CD4-positive, alpha-beta T cell (primary cell): ENCODE measurements at regions not wholly inside any gene's neighbourhood (a gene's known extent, or its start where the extent isn't known, plus 50 kb on each side); places are given as distances from the start of the nearest gene placed in this dataset.
A peak's percentile ranks its signal among the peaks of the same experiment; 100 is the strongest.
"Not testable (repeated sequence)": the region's sequence is repeated elsewhere in the genome, so short reads cannot be mapped to it uniquely, and the experiment has no call there.

Experiments used
- ATAC-seq: fragments of 200-7000 bp; cut with Tn5 transposase; one replicate; pipeline ENCODE4 v1.10.0; 2022; ENCODE audit warnings: mild to moderate bottlenecking; ENCODE audit not compliant: poor library complexity
- CTCF ChIA-PET: fragments of 350-600 bp; sonication (Branson Sonifier 250); formaldehyde crosslinking; loops from one replicate; lab custom pipeline; 2021; ENCODE audit warnings: antibody characterized with exemption, inconsistent platforms; lab: Charles Lee
- POLR2A ChIA-PET: fragments of 350-600 bp; sonication (Branson Sonifier 250); formaldehyde crosslinking; loops from one replicate; lab custom pipeline; 2021; ENCODE audit warnings: antibody characterized with exemption, inconsistent platforms; lab: Charles Lee
- DNase-seq, 14 experiments: peaks; one replicate each; pipeline ENCODE4 v3.0.0-alpha.2; 2013 to 2020; ENCODE audit warnings: mixed read lengths in 2 of 14
- H3K27ac ChIP-seq, 2 donors: one replicate each; pipeline versions ENCODE4 v1.5.1 to v1.7.0; 2013; ENCODE audit warnings: low read length in 2 of 2, low read depth in 1 of 2, mild to moderate bottlenecking in 1 of 2
- H3K27me3 ChIP-seq, 2 experiments: 1 replicate in 1 of 2; 2 replicates in 1 of 2; pipeline versions ENCODE4 v1.6.1 to v1.7.0; 2013; ENCODE audit warnings: low read length in 2 of 2, control low read depth in 1 of 2, mild to moderate bottlenecking in 1 of 2, moderate library complexity in 1 of 2; ENCODE audit not compliant: insufficient read depth in 2 of 2, control insufficient read depth in 1 of 2
- H3K36me3 ChIP-seq: one replicate; pipeline ENCODE4 v1.6.1; 2013; ENCODE audit warnings: low read length, control low read depth; ENCODE audit not compliant: insufficient read depth
- H3K4me1 ChIP-seq: one replicate; pipeline ENCODE4 v1.6.1; 2013; ENCODE audit warnings: low read length, control low read depth; ENCODE audit not compliant: insufficient read depth
- H3K4me3 ChIP-seq: one replicate; pipeline ENCODE4 v1.5.1; 2013; ENCODE audit warnings: mild to moderate bottlenecking, low read length, moderate library complexity
- H3K9me3 ChIP-seq, 2 experiments: 1 replicate in 1 of 2; 2 replicates in 1 of 2; pipeline versions ENCODE4 v1.6.1 to v1.7.0; 2013; ENCODE audit warnings: low read length in 2 of 2, mild to moderate bottlenecking in 2 of 2, control low read depth in 1 of 2, moderate library complexity in 1 of 2; ENCODE audit not compliant: control insufficient read depth in 1 of 2, insufficient read depth in 1 of 2
- H3K27ac Mint-ChIP-seq: one replicate; pipeline ENCODE4 v1.8.0; 2020; ENCODE audit warnings: mixed read lengths
- H3K27me3 Mint-ChIP-seq: one replicate; pipeline ENCODE4 v1.8.0; 2021; ENCODE audit warnings: mixed read lengths
- H3K36me3 Mint-ChIP-seq: one replicate; pipeline ENCODE4 v1.8.0; 2021; ENCODE audit warnings: low read depth, mixed read lengths
- H3K4me1 Mint-ChIP-seq: one replicate; pipeline ENCODE4 v1.8.0; 2021; ENCODE audit warnings: low read depth, mixed read lengths
- H3K4me3 Mint-ChIP-seq: one replicate; pipeline ENCODE4 v1.8.0; 2020; ENCODE audit warnings: mild to moderate bottlenecking, mixed read lengths
- H3K9me3 Mint-ChIP-seq: one replicate; pipeline ENCODE4 v1.8.0; 2020; ENCODE audit warnings: mixed read lengths
- intact Hi-C, 2 experiments: fragments of 100-400 bp; cut with DNase I in 1 of 2; cut with micrococcal nuclease in 1 of 2; formaldehyde crosslinking; loops; one replicate each; pipeline versions ENCODE4 v1.15.1 to v1.9.0; 2023 to 2025; cut with DNase I, micrococcal nuclease
- TF ChIP-seq, protein P1 (sequence below): fragments of 200-600 bp; IDR thresholded peaks from one replicate; pipeline ENCODE4 v1.8.0; 2022; ENCODE audit warnings: antibody characterized with exemption, mild to moderate bottlenecking

DNA sequence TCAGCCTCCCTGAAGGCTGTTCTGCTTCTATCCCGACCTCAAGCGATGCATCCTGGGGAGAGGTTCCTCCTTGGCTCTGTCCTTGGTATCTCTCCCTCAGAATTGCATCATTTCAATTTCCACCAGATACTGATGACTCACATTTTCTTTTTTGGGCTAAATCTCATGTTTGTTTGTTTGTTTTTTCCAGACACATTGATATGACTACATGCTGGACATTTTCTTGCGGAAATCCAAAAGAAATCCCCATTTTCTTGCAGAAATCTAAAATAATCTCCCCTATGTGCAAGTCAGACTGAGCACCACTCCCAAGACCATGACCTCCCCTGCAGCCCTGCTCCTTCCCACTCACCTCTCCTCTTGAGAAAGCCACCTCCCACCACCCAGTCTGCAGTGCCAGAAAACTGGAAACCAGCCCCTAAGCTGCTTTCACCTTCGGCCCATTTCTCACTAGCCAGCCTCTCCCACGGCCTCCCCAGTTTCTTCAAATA is 260.2 kb upstream of the PRKCQ start:
- intact Hi-C loops = no loop called here
- Mint-ChIP-seq H3K9me3 (no peaks in the 10 kb centered on the region), H3K27ac (no peak overlapping the region), H3K4me1 (no peaks in the 10 kb centered on the region), H3K36me3 (no peaks in the 10 kb centered on the region), H3K4me3 (no peak overlapping the region), H3K27me3 (no peaks in the 10 kb centered on the region)
- H3K9me3 ChIP-seq = no peaks in the 10 kb centered on the region
- H3K36me3 ChIP-seq = no peaks in the 10 kb centered on the region
- H3K27me3 ChIP-seq = no peaks in the 10 kb centered on the region
- no peak for DNase-seq
- no peak overlapping the region for H3K27ac ChIP-seq
- H3K4me3 ChIP-seq = no peak overlapping the region
- TF ChIP-seq, protein P1, sequence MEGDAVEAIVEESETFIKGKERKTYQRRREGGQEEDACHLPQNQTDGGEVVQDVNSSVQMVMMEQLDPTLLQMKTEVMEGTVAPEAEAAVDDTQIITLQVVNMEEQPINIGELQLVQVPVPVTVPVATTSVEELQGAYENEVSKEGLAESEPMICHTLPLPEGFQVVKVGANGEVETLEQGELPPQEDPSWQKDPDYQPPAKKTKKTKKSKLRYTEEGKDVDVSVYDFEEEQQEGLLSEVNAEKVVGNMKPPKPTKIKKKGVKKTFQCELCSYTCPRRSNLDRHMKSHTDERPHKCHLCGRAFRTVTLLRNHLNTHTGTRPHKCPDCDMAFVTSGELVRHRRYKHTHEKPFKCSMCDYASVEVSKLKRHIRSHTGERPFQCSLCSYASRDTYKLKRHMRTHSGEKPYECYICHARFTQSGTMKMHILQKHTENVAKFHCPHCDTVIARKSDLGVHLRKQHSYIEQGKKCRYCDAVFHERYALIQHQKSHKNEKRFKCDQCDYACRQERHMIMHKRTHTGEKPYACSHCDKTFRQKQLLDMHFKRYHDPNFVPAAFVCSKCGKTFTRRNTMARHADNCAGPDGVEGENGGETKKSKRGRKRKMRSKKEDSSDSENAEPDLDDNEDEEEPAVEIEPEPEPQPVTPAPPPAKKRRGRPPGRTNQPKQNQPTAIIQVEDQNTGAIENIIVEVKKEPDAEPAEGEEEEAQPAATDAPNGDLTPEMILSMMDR = no peak
- ATAC-seq = no peak
- ChIA-PET CTCF (no interaction called here), POLR2A (no interaction called here)
- no peaks in the 10 kb centered on the region for H3K4me1 ChIP-seq

DNA sequence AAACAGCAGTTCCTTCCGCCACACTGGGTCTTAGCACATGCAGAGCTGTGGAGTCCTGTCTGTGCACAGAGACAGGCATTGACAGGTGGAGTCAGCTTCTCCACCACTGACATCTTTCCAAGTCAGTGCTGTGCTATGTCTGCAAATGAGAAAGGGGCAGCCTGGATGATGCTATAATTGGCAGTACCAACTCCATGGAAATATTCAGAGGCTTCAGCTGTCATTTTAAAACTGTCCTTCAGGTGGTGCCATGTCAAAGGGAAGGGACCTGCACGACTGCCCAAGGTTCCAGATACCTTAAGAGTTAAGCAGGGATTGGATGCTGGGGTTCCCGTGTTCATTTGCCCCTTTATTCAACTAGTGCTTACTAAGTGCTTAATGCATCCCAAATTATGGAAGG is 258.0 kb upstream of the PRKCQ start:
- no peaks in the 10 kb centered on the region for H3K27me3 ChIP-seq
- Mint-ChIP-seq H3K9me3 (no peaks in the 10 kb centered on the region), H3K4me3 (no peak overlapping the region), H3K4me1 (no peaks in the 10 kb centered on the region), H3K27ac (no peak overlapping the region), H3K27me3 (no peaks in the 10 kb centered on the region), H3K36me3 (no peaks in the 10 kb centered on the region)
- peak in 3 of 14 experiments; percentile 5 to 21 (median 16) for DNase-seq
- no peaks in the 10 kb centered on the region for H3K9me3 ChIP-seq
- intact Hi-C loops = no loop called here
- POLR2A ChIA-PET = no interaction called here
- TF ChIP-seq, protein P1 = no peak
- H3K36me3 ChIP-seq = no peaks in the 10 kb centered on the region
- H3K4me1 ChIP-seq = no peaks in the 10 kb centered on the region
- peak; percentile 34 for ATAC-seq
- H3K4me3 ChIP-seq = no peak overlapping the region
- CTCF ChIA-PET = no interaction called here
- no peak overlapping the region for H3K27ac ChIP-seq

DNA sequence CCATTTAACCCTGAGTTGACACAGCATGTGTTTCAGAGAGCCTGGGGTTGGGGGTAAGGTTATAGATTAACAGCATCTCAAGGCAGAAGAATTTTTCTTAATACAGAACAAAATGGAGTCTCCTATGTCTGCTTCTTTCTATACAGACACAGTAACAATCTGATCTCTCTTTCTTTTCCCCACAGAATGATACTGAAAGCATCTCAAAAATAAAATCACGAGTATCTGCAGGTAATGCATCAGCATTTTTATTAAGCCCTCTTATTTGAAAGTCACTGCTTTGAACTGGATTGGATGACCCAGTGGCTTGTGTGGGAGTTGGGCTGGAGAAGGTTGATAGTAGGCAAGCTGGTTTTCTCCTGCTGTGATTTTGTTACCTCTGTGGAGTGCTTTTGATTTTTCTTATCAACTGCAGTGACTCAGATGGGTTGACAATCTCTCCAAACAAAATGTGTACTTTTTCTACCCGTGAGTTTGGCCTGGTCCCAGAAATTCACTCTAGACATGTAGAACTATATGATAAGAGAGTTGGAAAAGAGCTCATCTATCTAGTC is 253.5 kb upstream of the PRKCQ start:
- no peaks in the 10 kb centered on the region for H3K36me3 Mint-ChIP-seq
- CTCF ChIA-PET = no interaction called here
- TF ChIP-seq, protein P1 = no peak

DNA sequence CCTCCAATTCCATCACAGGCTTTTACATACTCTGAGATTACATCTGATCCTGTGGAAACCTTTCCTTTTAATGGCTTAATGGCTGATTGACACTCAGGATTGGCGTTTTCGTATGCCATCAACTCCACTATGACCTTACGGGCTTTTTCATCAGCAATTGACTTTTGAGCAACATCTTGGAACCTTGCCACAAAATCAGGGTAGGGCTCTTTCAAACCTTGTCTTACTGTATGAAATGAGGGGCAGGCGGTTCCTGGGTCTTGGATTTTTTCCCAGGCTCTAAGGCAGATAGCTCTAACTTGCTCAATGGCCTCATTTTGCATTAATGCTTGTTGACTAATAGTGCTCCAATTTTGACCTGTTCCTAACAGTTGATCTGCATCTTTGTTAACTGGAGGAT is 250.9 kb upstream of the PRKCQ start:
- H3K4me1 Mint-ChIP-seq, H3K27ac ChIP-seq, H3K36me3 ChIP-seq, intact Hi-C loops, H3K4me3 ChIP-seq, POLR2A ChIA-PET, DNase-seq, ATAC-seq, H3K27me3 Mint-ChIP-seq, H3K27ac Mint-ChIP-seq, H3K9me3 Mint-ChIP-seq, H3K27me3 ChIP-seq, CTCF ChIA-PET, H3K4me3 Mint-ChIP-seq, H3K9me3 ChIP-seq, H3K4me1 ChIP-seq, H3K36me3 Mint-ChIP-seq: not testable (repeated sequence)

More for the DNA sequence above, 253.5 kb upstream of the PRKCQ start:
- H3K4me3 Mint-ChIP-seq = no peak overlapping the region
- H3K9me3 ChIP-seq = no peaks in the 10 kb centered on the region
- intact Hi-C loops = no loop called here
- DNase-seq (no peak), ATAC-seq (no peak)
- POLR2A ChIA-PET = no interaction called here
- H3K4me1 ChIP-seq = no peaks in the 10 kb centered on the region
- H3K27me3 ChIP-seq = no peaks in the 10 kb centered on the region
- no peak overlapping the region for H3K4me3 ChIP-seq
- H3K27me3 Mint-ChIP-seq = no peaks in the 10 kb centered on the region
- H3K36me3 ChIP-seq = no peaks in the 10 kb centered on the region
- H3K27ac ChIP-seq = no peak overlapping the region
- H3K27ac Mint-ChIP-seq = no peak overlapping the region
- no peaks in the 10 kb centered on the region for H3K9me3 Mint-ChIP-seq
- no peaks in the 10 kb centered on the region for H3K4me1 Mint-ChIP-seq

DNA sequence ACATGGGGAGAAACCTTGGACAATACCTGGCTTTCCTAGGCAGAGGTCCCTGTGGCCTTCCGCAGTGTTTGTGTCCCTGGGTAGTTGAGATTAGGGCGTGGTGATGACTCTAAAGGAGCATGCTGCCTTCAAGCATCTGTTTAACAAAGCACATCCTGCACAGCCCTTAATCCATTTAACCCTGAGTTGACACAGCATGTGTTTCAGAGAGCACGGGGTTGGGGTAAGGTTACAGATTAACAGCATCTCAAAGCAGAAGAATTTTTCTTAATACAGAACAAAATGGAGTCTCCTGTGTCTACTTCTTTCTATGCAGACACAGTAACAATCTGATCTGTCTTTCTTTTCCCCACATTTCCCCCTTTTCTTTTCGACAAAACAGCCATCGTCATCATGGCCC is 244.7 kb upstream of the PRKCQ start:
- CTCF ChIA-PET, H3K27ac ChIP-seq, H3K4me3 Mint-ChIP-seq, POLR2A ChIA-PET, H3K36me3 ChIP-seq, H3K9me3 Mint-ChIP-seq, H3K27ac Mint-ChIP-seq, ATAC-seq, H3K4me3 ChIP-seq, DNase-seq, H3K4me1 Mint-ChIP-seq, H3K27me3 ChIP-seq, H3K36me3 Mint-ChIP-seq, H3K4me1 ChIP-seq, H3K9me3 ChIP-seq: not testable (repeated sequence)
- intact Hi-C loops = loop anchor here in 1 of 2 experiments (10.0 kb wide), 1 partner anchor 590 kb away; the partner anchor contains the start of gene SFMBT2
- peaks cover 14% of the 10 kb centered on the region for H3K27me3 Mint-ChIP-seq
